Lower leg skin (tissue), 3 donors: ENCODE measurements at regions not wholly inside any gene's neighbourhood (a gene's known extent, or its start where the extent isn't known, plus 50 kb on each side); places are given as distances from the start of the nearest gene placed in this dataset.

Source experiments
- CTCF ChIP-seq, 3 donors: fragments of 450-650 bp; IDR thresholded peaks; one replicate each; pipeline ENCODE4 v1.5.1; 2016; ENCODE audit warnings: antibody characterized with exemption in 3 of 3, mild to moderate bottlenecking in 3 of 3, moderate library complexity in 2 of 3
- POLR2A ChIP-seq, 2 donors: fragments of 450-650 bp; IDR thresholded peaks; one replicate each; pipeline ENCODE4 v1.6.1; 2016 to 2017; ENCODE audit warnings: antibody characterized with exemption in 2 of 2, mild to moderate bottlenecking in 1 of 2, moderate library complexity in 1 of 2

GRCh38 chr16:8075271-8075670, 515.0 kb downstream of the TMEM114 start:
- TF ChIP-seq POLR2A (IDR thresholded peaks at IDR 0.05) (no peak), CTCF (IDR thresholded peaks at IDR 0.05) (no peak)
